HG02870 (cell line): ENCODE measurements at regions not wholly inside any gene's neighbourhood (a gene's known extent, or its start where the extent isn't known, plus 50 kb on each side); places are given as distances from the start of the nearest gene placed in this dataset.
A peak's percentile ranks its signal among the peaks of the same experiment; 100 is the strongest.

Source experiments
- ATAC-seq: cut with Tn5 transposase; IDR thresholded peaks from one replicate; pipeline ENCODE4 v1.9.1; 2021; ENCODE audit warnings: mild to moderate bottlenecking, moderate library complexity; ENCODE audit not compliant: unreplicated experiment

DNA sequence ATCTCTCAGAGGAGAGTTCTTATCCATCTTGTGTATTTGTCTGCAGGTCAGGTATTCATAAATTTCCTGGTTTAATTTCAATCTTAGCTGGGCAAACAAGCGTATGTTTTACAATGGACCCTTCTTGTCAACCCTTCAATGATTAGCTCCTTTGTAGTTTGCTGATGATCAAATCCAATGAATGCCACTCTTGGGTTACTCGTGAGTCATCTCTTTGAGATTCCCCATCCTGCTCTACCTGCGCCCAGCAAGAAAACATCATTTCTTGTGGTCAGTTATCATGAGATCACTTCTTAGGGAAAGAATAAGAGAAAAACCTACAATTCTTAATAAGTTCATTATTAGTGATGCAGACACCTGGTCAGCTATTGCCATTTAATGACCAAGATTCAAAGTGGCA is 572.3 kb upstream of the PKN2 start:
- no peak for ATAC-seq

DNA sequence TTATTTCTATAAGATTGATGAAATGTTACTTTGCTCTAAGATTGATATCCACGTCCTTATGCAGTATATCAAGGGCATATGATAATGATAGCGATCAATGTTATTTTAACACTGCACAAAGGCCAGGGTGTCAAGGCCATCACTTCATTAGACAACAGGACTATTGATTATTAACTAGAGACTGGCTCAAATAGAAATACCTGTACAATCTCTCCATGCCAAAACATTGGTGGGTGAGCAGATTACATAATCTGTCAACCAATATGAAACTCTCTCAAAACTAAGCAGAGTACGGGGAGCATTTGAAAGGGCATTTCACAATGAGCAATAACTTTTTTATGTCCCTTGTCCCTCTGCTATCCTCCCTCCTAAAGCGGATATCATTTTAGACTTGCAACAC is 566.5 kb upstream of the PKN2 start:
- no peak for ATAC-seq

DNA sequence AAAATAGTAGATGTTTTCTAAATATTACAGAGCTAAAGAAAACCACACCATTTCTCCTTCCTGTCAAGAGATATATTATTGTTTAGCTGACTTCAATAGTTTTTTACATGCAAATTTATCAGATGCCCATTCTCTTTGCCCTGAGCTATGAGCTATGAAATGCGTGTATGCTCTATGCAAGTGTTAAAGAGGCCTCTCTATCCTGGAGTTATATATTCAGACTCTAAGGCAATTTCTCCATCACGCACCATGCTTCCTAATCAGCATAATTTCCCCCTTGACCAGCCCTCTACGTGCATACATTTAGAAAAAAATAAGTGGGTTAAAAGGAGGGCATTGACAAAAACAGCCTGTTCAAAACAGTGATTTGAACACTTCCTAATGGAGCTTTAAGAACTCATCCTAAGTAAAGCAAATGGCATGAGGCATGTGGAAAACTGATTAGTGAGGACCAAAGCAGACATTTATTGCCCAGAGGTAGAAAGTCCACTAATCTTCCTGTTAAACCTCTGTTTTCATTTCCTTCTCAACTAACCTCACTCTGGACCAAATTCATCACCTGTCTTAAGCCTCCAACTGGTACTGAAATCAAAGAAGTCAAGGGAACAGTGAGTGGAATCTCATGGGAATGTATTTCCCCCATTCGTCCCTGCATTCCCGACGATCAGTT is 565.8 kb upstream of the PKN2 start:
- no peak for ATAC-seq

DNA sequence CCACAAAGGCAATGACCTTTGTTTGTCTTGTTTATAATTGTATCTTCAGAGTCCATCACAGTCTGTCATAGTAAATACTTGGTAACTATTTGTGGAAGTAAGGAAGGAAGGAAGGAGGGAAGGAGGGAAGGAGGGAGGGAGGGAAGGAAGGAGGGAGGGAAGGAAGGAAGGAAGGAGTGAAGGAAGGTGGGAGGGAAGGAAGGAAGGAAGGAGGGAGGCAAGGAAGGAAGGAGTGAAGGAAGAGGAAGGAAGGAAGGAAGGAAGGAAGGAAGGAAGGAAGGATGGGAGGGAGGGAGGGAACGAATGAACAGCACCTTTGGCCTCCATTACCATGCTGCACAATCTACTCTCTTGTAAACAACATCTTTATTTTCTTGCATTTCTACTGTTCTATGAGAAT is 559.5 kb upstream of the PKN2 start:
- ATAC-seq, result no peak

DNA sequence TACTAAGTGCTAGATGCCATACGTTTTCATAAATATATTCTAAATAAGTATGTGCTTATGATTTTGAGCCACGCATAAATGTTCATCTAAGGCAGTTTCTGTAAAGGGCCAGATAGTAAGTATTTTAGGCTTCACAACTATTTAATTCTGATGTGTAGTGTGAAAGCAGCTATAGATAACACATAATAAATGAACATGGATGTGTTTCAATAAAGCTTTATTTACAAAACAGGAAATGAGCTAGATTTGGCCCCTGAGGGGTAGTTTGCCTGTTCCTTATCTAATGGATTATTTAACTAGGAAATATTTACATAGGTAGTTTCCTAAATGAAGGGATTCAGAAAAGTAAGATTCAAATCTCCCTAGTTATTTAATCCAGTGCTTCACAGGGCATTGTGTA is 557.6 kb upstream of the PKN2 start:
- ATAC-seq, result no peak

DNA sequence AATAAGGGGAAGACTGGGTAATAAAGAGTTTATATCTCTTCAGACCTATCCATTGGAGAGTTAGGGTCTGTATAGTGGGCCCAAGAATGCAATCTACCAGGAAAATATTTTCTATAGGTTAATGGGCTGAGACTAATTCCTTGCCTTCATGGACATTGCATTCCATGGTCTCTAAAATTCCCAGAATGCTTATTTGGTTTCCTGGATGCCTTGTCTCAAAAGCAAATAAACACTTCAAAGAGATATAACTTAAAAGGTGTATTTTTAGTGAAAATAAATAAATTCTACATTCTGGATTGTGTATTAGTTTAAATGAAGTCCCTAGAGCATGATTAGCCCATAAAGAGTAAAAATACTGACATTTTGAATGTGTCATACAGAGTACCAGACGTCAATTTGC is 550.1 kb upstream of the PKN2 start:
- ATAC-seq, result no peak

GRCh38 chr1:88134983-88135921 is 548.8 kb upstream of the PKN2 start:
- no peak for ATAC-seq

DNA sequence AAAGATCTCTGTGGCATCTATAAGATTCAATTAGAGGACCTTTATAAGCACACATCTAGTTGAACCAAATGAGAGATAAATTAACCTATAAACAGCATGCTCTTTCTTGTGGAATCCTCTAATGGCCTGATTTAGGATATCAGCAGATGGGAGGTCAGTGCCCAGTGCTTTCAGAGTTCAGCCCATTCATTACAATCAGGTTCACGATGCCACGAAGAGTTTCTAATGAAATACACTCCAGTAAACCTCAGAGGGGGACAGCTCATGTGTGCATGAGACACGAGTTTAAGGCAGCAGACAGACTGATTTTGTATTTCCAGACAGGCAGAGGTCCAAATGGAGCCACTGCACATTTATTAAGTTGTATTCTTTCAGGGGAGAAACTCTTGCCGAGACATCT is 544.4 kb upstream of the PKN2 start:
- ATAC-seq, result no peak

DNA sequence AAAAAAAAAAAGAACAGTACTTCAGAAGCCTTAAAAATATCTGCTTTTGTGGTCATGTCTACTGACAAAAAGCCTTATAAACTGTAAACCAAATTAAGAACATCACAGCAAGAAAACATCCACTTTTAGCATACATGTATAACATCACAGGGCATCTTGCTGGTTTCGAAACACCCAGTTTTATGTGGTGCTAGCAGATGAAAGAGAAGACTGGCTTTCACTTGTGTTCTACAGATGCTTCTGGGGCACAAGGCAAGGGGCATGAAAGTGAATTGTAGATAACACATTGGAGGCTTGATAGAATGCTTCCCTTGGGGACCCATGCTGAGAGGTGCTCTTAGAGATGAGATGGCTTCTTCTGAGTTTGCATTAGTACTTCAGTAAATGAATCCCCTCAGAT is 543.7 kb upstream of the PKN2 start:
- ATAC-seq, result no peak

GRCh38 chr1:88141499-88142074 is 542.5 kb upstream of the PKN2 start:
- ATAC-seq, result no peak

DNA sequence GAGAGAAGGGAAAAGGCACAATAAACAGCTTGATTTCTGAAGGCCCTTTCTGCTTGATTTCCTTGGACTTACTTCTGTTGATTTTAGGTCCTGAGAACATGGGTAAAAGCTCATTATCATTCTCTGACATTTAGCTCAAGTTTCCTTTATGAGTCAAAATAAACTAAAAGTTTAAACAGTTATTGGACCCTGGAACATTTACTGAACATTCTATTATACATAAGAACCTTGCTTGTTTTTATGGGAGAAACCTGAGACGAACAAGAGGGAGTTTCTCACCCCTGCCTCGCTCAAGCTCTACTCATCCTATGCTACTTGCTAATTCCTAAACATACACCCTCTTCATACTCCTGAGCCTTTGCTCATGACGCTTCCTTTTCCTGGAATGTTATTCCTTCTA is 538.3 kb upstream of the PKN2 start:
- no peak for ATAC-seq

DNA sequence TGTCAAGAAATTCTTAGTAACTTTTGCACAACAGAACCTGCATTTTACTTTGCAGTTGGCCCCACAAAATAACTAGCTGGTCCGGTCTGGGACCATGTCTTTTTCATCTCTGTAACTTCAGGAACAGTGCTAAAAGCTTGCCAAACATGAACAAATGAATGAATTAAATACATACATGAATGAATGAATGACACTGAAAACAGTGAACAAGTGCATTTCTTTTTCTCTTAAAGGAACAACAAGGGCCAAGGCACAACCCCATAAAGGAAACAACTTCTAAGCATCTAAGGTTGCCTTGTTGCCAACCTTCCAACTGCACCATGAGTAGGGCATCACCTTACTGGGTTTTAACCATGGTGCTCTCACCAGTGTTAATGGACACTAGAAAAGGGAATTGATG is 534.4 kb upstream of the PKN2 start:
- ATAC-seq, result no peak

GRCh38 chr1:88150330-88150729 is 533.7 kb upstream of the PKN2 start:
- no peak for ATAC-seq

DNA sequence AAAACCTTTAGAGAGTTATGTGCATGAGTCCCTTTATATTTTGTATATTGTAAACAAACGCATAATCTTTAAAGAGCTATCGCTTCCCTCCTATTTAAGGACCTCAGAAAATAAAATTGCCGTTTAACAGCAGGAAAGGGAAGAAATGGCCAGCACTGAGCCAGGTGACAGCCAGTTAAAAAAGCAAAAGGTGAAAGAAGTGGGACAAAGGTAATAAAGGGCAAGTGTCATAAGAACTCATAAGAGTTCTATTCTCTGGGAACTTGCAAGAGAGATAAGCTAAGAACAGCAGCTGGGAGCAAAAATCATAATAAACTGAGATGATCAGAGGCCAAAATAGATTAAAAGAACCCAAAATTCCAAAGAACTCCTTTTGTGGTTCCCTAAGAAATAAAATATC is 520.9 kb upstream of the PKN2 start:
- no peak for ATAC-seq

DNA sequence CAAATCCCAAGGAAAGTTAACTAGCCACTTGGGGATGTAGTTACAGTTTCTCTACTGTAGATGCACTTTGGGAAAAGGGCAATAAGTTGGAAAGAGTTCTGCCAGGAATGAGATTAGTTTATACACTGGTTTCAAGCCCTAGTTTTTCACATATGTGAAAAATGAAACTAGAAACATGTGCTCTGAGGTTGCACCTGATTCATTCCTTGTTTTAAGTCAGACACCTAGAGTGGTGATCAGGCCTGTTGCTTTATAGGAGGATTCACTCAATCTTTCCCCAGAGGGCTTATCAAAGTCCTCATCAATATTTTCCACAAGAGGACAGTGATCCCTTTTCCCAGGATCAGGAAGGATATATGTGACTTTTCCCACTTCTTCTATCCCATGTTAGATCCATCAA is 515.9 kb upstream of the PKN2 start:
- ATAC-seq, result no peak

GRCh38 chr1:88169139-88169538 is 514.9 kb upstream of the PKN2 start:
- ATAC-seq, result no peak

- ATAC-seq, result no peak
Measured at GRCh38 chr1:88169939-88170338, 514.1 kb upstream of the PKN2 start.

DNA sequence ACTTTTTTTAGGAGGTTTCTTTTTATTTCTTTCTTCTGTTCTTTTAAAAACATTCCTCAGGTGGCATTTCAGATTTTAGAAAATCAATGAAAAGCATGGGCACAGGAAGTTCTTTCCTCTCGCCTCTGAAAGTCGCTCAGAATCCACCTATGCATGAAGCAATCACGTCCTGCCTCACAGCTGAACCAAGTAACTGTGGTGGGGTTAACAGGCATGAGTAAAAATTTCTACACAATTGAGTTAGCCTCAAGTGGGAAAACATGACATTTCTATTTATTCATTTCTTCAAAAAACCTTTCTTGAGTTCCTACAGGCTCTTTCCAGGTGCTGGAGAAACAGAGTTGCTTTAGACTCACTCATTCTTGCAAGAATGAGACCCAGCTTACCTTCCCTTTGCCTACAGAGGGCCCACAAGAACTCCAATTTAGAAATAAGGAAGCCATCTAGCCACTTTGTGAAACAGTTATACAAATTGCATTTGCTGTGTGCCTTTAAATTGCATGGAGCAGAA is 508.9 kb upstream of the PKN2 start:
- ATAC-seq, result no peak

DNA sequence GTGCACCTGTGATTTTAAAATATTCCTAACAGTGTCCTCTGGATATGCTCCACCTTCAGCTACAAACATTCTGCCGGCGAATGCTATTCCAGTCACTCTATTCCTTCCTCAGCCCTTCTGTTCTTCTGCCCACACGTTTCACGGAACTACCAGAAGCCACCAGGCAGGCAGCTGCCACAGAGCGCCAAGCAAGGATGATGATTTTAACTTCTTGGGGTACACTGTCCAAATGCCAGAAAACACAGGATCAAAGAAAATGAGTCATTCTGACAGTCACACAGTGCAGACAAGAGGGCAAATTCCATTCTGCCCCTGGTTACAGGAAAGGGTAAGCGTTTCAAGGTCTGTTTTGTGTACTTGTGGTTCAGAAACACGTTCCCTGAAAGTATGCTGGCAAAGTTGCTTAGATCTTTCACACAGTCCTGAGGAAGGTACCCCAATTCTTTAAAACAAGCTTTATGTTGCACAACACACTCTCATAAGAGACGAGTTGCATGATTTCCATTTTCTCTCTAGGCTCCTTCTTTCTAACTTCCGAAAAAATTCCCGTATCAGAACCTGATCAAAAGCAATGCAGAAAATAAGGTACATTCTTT is 508.3 kb upstream of the PKN2 start:
- ATAC-seq, result no peak

DNA sequence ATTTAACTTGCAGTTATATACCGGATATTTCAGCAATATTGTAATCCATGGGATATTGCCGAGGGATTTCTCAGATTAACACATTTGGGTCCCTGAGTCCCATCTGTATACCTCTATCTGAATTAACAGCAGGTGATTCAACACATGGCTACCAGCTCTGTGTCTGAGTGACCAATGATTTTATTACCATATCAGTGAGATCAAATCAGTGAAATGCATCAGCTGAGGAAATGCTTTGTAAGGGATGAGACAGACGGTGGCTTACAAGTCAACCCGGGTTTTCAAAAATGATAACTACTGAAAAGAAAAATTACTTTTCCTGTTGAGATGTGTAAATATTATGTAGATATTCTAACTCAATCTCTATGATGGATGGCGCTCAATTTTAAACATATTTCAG is 504.1 kb upstream of the PKN2 start:
- ATAC-seq, result no peak

- peak; percentile 97 for ATAC-seq
Measured at GRCh38 chr1:88180449-88181108, 503.5 kb upstream of the PKN2 start.
